GM12892 (cell line): ENCODE measurements at regions not wholly inside any gene's neighbourhood (a gene's known extent, or its start where the extent isn't known, plus 50 kb on each side); places are given as distances from the start of the nearest gene placed in this dataset.

Experiments used
- DNase-seq: peaks from one replicate; pipeline ENCODE4 v3.0.0; 2011; ENCODE audit not compliant: insufficient read length
- FAIRE-seq: peaks from 2 replicates; lab custom pipeline; 2011; peaks lifted over from hg19 to GRCh38; lab: Jason Lieb, UNC
- POLR2A ChIP-seq: IDR thresholded peaks from 2 replicates; pipeline ENCODE4 v1.6.1; 2011; ENCODE audit warnings: low read depth, low read length, control low read depth
- POLR2AphosphoS5 ChIP-seq: IDR thresholded peaks from 2 replicates; pipeline ENCODE4 v1.6.1; 2011; ENCODE audit warnings: low read depth, low read length, control low read depth
- TAF1 ChIP-seq: IDR thresholded peaks from 2 replicates; pipeline ENCODE4 v1.6.1; 2011; ENCODE audit warnings: low read depth, mild to moderate bottlenecking, control low read depth, low read length, borderline replicate concordance

GRCh38 chr2:128552806-128553551 is 234.3 kb upstream of the HS6ST1 start:
- DNase-seq = no peak
- TF ChIP-seq POLR2A (no peak), POLR2AphosphoS5 (no peak), TAF1 (no peak)
- FAIRE-seq = no peak

GRCh38 chr2:128554151-128554769 is 235.6 kb upstream of the HS6ST1 start:
- TF ChIP-seq POLR2AphosphoS5 = no peak
- TF ChIP-seq POLR2A = no peak
- TF ChIP-seq TAF1 = no peak
- FAIRE-seq (no peak), DNase-seq (no peak)

GRCh38 chr2:128555433-128555832 is 236.8 kb upstream of the HS6ST1 start:
- TF ChIP-seq TAF1 (no peak), POLR2AphosphoS5 (no peak)
- no peak for FAIRE-seq

DNA sequence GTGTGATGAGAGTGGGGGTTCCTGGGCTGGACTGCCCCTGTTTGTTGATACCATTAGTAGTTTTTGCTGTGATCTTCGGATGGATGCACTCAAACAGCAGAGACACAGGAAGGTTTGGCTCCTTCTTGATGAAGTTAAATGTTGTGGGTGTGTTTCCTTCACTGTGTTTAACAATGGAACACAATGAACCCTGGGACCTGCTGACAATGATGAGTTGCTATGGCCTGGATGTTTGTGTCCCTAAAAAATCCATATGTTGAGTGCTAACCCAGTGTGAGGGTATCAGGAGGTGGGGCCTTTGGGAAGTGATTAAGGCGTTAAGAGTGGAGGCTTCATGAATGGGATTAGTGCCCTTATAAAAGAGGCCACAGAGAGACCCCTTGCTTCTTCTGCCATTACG is 237.4 kb upstream of the HS6ST1 start:
- DNase-seq (no peak), FAIRE-seq (no peak)
- TF ChIP-seq TAF1 = no peak
- TF ChIP-seq POLR2AphosphoS5 = no peak
- TF ChIP-seq POLR2A = no peak

More at GRCh38 chr2:128555433-128555832, 236.8 kb upstream of the HS6ST1 start:
- no peak for DNase-seq

DNA sequence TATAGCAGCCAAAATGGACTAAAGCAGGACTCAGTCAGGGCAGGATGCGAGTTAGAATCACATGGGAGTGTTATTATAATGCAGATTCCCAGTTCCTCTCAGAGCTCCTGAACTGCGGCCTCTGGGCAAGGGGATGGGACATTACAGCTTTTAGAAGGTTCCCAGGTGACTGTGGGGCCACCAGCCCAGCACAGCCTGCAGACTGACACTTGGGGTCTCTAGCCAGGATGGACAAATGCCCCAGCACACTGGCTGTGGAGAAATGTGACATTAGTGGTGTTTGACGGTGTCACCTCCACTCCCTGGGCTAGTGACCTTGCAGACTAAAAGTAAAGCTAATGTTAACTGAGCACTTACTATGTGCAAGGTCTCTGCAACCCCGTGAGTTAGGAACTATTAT is 238.0 kb upstream of the HS6ST1 start:
- TF ChIP-seq POLR2AphosphoS5 (no peak), POLR2A (no peak)
- no peak for FAIRE-seq

DNA sequence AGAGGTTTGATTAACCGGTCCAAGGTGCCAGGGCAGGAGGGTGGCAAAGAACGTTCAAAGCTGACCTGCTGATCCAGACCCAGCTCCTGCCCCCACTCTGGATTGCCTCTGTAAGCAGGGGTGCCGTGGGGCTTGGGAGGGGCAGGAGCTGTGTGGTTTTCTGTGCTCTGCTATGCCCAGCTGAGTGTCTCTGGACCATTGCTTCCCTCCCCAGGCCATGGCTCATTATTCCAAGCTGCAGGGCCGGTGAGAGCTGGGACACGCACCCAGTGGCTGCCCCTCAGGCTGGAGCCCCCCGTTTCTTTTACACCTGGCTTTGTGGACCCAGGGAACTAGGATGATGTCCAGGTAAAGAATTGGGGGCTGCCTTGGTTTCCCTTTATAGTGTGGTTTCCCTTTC is 238.4 kb upstream of the HS6ST1 start:
- FAIRE-seq = no peak
- no peak for TF ChIP-seq POLR2A
- TF ChIP-seq TAF1 = no peak
- TF ChIP-seq POLR2AphosphoS5 = no peak
- DNase-seq = no peak

More for the DNA sequence above, 238.0 kb upstream of the HS6ST1 start:
- DNase-seq = no peak

DNA sequence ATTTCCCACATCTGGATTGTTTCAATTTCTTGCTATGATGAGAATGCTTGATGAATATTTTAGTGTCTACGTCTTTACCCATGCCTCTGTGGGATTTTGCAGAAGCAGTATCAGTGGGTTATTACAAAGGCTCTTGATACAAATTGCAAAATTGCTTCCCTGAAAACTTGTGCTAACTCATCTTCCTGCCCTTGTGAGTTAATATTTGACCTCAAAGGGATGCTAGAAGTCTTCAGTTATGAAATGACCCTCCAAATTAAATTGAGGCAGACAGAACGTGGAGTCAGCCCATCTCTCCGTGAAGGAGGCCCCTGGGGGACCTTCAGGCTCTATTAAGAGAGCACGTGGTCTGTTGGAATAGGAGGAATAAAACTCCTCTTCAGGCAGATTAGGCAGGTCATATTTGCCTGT is 239.2 kb upstream of the HS6ST1 start:
- DNase-seq (no peak), FAIRE-seq (no peak)
- no peak for TF ChIP-seq TAF1
- TF ChIP-seq POLR2AphosphoS5 = no peak
- no peak for TF ChIP-seq POLR2A

DNA sequence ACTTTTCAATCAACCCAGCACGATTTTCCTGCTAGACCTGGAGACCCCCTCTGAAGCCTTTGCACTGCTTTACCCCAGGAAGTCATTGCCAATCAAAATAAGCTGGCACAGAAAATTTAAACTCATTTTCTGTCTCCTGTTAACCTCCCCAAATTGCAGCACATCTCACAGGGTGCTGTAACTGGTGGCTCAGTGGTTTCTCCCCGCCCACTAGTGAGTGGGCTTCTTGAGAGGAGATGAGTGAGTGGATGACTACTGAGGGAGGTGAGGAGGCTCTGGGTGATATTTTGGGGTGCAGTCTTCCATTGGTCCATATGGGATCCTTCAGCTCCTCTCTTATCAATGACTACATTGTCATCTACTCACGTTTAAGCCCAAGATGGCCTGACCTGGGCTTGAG is 239.8 kb upstream of the HS6ST1 start:
- DNase-seq (no peak), FAIRE-seq (no peak)
- no peak for TF ChIP-seq POLR2AphosphoS5
- TF ChIP-seq POLR2A = no peak

GRCh38 chr2:128558895-128559532 is 240.3 kb upstream of the HS6ST1 start:
- FAIRE-seq = no peak
- no peak for TF ChIP-seq TAF1
- TF ChIP-seq POLR2AphosphoS5 = no peak
- DNase-seq = no peak

DNA sequence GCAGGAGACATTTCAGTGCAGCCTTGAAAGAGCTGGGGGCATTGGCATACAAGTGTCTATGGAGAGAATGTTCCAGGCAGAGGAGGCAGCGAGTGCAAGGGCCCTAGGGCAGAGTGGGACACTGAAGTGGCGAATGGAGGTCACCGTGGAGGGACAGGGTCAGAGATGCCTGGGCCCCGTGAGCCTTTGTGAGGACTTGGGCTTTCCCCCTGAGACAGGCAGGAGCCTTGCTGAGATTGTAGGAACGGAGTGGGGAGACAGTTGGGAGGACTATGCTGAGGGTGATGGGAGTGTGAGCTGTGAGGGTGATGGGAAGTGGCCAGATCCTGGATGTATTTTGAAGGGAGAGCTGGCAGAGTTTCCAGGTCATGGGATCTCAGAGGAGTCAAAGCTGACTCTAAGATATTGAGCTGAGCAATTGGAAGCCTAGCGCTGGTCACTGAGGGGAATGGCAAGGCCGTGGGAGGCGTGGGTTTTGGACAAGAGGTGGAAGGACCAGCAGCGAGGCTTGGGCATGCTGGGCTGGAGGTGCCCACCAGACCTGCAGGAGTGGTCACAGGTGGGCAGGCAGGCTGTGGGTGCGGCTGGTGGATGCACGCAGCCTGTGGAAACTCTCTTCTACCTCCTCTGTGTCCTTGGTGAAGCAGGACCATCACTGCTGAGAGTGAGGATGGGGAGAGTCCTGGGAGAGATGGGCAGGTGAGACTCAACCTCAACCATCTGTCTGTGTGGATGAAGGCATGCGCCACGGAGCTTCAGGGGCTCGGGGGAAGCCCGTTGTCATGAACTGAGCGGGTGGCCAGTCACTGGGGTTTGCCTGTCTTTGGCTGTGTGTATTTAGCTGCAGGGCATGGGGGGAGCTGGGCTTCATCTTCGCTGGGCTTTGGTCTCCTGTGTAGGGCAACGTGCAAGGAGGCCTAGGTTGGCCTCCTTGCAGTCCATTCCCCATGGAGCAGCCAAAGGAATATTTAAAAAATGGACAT is 241.2 kb upstream of the HS6ST1 start:
- TF ChIP-seq POLR2AphosphoS5 (no peak), TAF1 (no peak), POLR2A (no peak)
- DNase-seq = no peak
- no peak for FAIRE-seq

- DNase-seq (no peak), FAIRE-seq (no peak)
- TF ChIP-seq TAF1 (no peak), POLR2A (no peak), POLR2AphosphoS5 (no peak)
Measured at GRCh38 chr2:128560718-128561117, 242.1 kb upstream of the HS6ST1 start.
